ENCODE measurements at regions not wholly inside any gene's neighbourhood (a gene's known extent, or its start where the extent isn't known, plus 50 kb on each side); places are given as distances from the start of the nearest gene placed in this dataset.

- H3K4me1 ChIP-seq (ENCODE audit: control insufficient read depth, insufficient read depth, low read length) = peaks cover 18% of the 10 kb centered on the region
- no peaks in the 10 kb centered on the region; the same call in 1 of the 2 replicates for H3K9me3 ChIP-seq (ENCODE audit: control insufficient read depth, insufficient read depth, low read length)
- H3K27me3 ChIP-seq (ENCODE audit: control insufficient read depth, insufficient read depth, low read length) = no peaks in the 10 kb centered on the region
- peak overlapping the region; percentile 15; the same call in 1 of the 3 replicates for H2BK15ac ChIP-seq (ENCODE audit: low read depth, low read length)
- peak overlapping the region; percentile 42 for H3K27ac ChIP-seq (ENCODE audit: insufficient read depth, low read length)
- ChIA-PET POLR2A (ENCODE audit: unreplicated experiment) (no interaction called here), CTCF (no interaction called here)
- no peaks in the 10 kb centered on the region for H3K79me1 ChIP-seq (ENCODE audit: low read depth in 1 of 2, low read length in 2 of 2)
- peak overlapping the region; percentile 37; the same call in 1 of the 2 replicates for H3K18ac ChIP-seq (ENCODE audit: low read depth, low read length)
- peak overlapping the region; percentile 44 for H3K4ac ChIP-seq (ENCODE audit: low read depth, low read length)
- DNase-seq (peak; percentile 75), ATAC-seq (ENCODE audit: low read depth) (peak; percentile 64)
- H2BK120ac ChIP-seq (ENCODE audit: low read depth, low read length) = peak overlapping the region; percentile 85
- peak overlapping the region; percentile 39 for H4K5ac ChIP-seq (ENCODE audit: low read depth, low read length)
- dilution Hi-C loops (cut with HindIII; ENCODE audit: low sequenced_read_pairs, unreplicated experiment) (no loop called here), in situ Hi-C loops (cut with MboI; ENCODE audit: low sequenced_read_pairs) (loop anchor here (10.0 kb wide), 1 partner anchor 102 kb away; no protein-coding TSS in a partner anchor), intact Hi-C loops (cut with micrococcal nuclease) (no loop called here)
- peak overlapping the region; percentile 63; the same call in 1 of the 2 replicates for H3K14ac ChIP-seq (replicated peaks; ENCODE audit: low read depth, low read length)
- H4K8ac ChIP-seq (ENCODE audit: low read depth in 2 of 2, low read length in 2 of 2) = peak overlapping the region in 1 of 2 experiments; percentile 44; a peak in 1 of 4 replicates
- peak overlapping the region; percentile 37; the same call in 1 of the 2 replicates for H2AK5ac ChIP-seq (ENCODE audit: low read depth, low read length)
- H3K23ac ChIP-seq (ENCODE audit: low read depth, low read length) = peak overlapping the region; percentile 23
- H3K4me3 ChIP-seq (ENCODE audit: insufficient read depth, low read depth, low read length) = no peak overlapping the region
- H3K4me2 ChIP-seq (ENCODE audit: low read depth, low read length) = peak overlapping the region; percentile 64
- H3K9ac ChIP-seq (ENCODE audit: low read depth, low read length) = no peak overlapping the region
- H2BK5ac ChIP-seq (ENCODE audit: low read depth, low read length, poor library complexity, severe bottlenecking) = peak overlapping the region; percentile 1
- no peaks in the 10 kb centered on the region for H4K20me1 ChIP-seq (ENCODE audit: insufficient read depth, low read length)
- TF ChIP-seq RFX5 (IDR thresholded peaks at IDR 0.05; ENCODE audit: low read depth, low read length) = no peak
- peak; percentile 79 for TF ChIP-seq CEBPB (IDR thresholded peaks at IDR 0.05; ENCODE audit: low read depth, low read length)
- TF ChIP-seq USF2 (IDR thresholded peaks at IDR 0.05; ENCODE audit: low read depth, low read length) = no peak
- TF ChIP-seq MAFK (IDR thresholded peaks at IDR 0.05; ENCODE audit: low read depth, low read length) = peak; percentile 33; the same call in 1 of the 2 replicates
- TF ChIP-seq MAZ (IDR thresholded peaks at IDR 0.05; ENCODE audit: borderline replicate concordance, low read depth, low read length) = no peak
- peak; percentile 74 for TF ChIP-seq NFE2L2 (IDR thresholded peaks at IDR 0.05; ENCODE audit: low read depth, low read length)
- peak overlapping the region; percentile 41 for H2BK20ac ChIP-seq (ENCODE audit: low read depth, low read length)
- BruUV-seq (replicated peaks) = no TSS peak
- H4K91ac ChIP-seq (ENCODE audit: insufficient read depth, low read depth, low read length) = peak overlapping the region; percentile 41
- no peak overlapping the region; the same call in 1 of the 2 replicates for H3K56ac ChIP-seq (ENCODE audit: extremely low read depth, insufficient read depth, low read length)
- no peaks in the 10 kb centered on the region for H3K36me3 ChIP-seq (ENCODE audit: control insufficient read depth, insufficient read depth, low read length)
- H3K9me1 ChIP-seq (ENCODE audit: insufficient read depth, low read length) = peaks cover 10% of the 10 kb centered on the region
- H2AFZ ChIP-seq (replicated peaks; ENCODE audit: low read length, poor library complexity) = peak overlapping the region; percentile 70
- H2AK9ac ChIP-seq (replicated peaks; ENCODE audit: low read depth, low read length, poor library complexity) = no peak overlapping the region
- WGBS, 2 experiments (ENCODE audit: extremely low coverage in 2 of 2, insufficient read length in 1 of 2) = 54% methylated on average over 12 of the region's 15 CpGs; no CpG with 5 or more reads in 1 of the 2 experiments
Observed at GRCh38 chrX:9352694-9353411, 112.0 kb upstream of the TBL1X start.

All from IMR-90 (cell line).